ENCODE measurements at regions not wholly inside any gene's neighbourhood (a gene's known extent, or its start where the extent isn't known, plus 50 kb on each side); places are given as distances from the start of the nearest gene placed in this dataset.

- TF ChIP-seq CREB1 (IDR thresholded peaks at IDR 0.05) (no peak), TEAD4 (IDR thresholded peaks at IDR 0.05; ENCODE audit: low read depth, low read length) (no peak), CBX8 (IDR thresholded peaks at IDR 0.05; ENCODE audit: borderline replicate concordance, low read depth, low read length) (no peak), EGR1 (IDR thresholded peaks at IDR 0.05; ENCODE audit: borderline replicate concordance, low read depth, low read length) (no peak)
Observed at GRCh38 chr6:67792996-67793395, 842.1 kb upstream of the ADGRB3 start (continued).

Measured in H1 (cell line).